GM12875 (cell line): ENCODE measurements at regions not wholly inside any gene's neighbourhood (a gene's known extent, or its start where the extent isn't known, plus 50 kb on each side); places are given as distances from the start of the nearest gene placed in this dataset.

Source experiments
- H3K4me3 ChIP-seq: one replicate; pipeline ENCODE4 v1.5.1; 2011; ENCODE audit warnings: low read depth, low read length, control low read depth
- TF ChIP-seq, protein P1 (sequence below): IDR thresholded peaks from 2 replicates; pipeline ENCODE4 v1.5.1; 2011; ENCODE audit warnings: low read depth, mild to moderate bottlenecking, control low read depth, inconsistent platforms, low read length, moderate library complexity, borderline replicate concordance; ENCODE audit not compliant: insufficient read depth

DNA sequence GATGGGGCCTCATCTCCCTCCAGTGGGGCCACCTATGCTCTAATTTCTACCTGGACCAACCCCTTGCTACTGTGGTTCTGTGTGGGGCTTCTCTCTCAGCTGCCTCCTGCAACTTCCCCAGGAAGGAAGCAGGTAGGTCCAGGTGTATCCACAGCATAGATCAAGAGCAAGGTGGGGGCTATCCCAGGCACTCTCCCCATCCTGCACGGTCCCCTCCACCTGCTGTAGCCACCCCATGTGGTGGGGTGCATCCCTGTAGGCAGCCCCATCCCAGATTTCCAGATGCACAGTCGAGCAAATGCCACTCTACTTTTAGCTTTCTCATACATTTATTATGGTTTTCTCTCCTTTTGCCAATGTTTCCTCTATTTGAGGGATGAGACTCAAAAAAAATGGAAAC is 156.1 kb downstream of the FBXO15 start:
- TF ChIP-seq, protein P1, sequence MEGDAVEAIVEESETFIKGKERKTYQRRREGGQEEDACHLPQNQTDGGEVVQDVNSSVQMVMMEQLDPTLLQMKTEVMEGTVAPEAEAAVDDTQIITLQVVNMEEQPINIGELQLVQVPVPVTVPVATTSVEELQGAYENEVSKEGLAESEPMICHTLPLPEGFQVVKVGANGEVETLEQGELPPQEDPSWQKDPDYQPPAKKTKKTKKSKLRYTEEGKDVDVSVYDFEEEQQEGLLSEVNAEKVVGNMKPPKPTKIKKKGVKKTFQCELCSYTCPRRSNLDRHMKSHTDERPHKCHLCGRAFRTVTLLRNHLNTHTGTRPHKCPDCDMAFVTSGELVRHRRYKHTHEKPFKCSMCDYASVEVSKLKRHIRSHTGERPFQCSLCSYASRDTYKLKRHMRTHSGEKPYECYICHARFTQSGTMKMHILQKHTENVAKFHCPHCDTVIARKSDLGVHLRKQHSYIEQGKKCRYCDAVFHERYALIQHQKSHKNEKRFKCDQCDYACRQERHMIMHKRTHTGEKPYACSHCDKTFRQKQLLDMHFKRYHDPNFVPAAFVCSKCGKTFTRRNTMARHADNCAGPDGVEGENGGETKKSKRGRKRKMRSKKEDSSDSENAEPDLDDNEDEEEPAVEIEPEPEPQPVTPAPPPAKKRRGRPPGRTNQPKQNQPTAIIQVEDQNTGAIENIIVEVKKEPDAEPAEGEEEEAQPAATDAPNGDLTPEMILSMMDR, result no peak
- no peak overlapping the region for H3K4me3 ChIP-seq

DNA sequence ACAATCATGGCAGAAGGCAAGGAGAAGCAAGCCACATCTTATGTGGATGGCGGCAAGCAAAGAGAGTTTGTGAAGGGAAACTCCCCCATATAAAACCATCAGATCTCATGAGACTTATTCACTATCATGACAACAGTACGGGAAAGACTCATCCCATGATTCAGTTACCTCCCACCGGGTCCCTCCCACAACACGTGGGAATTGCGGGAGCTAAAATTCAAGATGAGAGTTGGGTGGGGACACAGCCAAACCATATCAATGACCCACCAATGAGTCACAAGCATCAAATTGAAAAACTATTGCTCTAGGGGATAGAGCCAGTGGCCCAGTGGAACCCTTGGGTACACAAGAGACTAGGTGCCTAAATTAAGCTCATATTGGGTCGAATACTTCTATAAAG is 157.4 kb downstream of the FBXO15 start:
- TF ChIP-seq, protein P1, result no peak
- H3K4me3 ChIP-seq, result no peak overlapping the region

DNA sequence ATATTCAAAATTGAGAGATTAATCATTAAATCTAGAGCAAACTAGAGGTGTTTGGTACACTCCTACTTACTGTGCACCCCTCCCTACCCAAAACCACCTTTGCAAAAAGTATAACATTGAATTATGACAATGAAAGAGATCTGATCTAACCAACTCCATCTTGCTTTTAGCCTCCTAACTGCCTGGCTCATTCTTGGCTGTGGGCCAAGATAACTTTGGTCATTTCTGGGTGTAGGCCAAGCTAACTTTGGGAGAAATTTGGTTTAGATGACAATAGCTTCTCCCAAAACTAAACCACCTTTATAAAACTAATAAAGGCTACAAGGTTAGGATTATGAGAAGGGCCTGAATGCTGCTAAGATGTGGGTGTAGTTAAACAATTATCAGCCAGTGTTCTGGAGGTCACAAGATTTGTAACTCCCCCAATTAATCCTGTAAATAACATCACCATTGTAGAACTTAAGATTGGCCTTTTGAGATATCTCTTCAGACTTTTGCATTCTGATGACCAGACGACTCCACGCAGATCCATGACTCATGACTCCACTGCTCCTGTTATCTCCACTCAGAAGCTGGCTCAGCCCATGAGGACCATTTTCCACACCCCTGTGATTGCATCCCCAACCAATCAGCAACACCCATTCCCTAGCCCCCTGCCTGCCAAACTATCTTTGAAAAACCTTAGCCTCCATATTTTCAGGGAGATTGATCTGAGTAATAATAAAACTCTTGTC is 160.2 kb downstream of the FBXO15 start:
- no peak overlapping the region for H3K4me3 ChIP-seq
- TF ChIP-seq, protein P1, result no peak

DNA sequence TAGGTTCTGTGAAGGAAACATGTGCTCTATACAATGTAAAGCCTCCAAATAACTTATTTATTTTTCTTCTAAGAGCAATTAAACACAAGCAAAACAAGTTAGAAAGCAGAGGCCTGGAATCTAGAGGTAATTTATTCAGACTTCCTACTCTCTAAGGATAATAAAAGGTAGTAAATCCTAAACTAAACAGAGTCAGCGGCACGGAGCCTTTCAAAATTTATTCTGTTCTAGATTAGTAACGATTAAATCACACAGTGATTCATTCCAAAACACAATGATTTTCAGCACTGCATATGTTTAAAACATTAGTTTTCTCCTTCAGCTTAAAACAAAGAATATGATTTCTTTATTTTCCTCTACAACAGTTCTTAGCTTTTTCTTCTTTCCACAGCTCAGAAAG is 160.9 kb downstream of the FBXO15 start:
- H3K4me3 ChIP-seq, result no peak overlapping the region
- TF ChIP-seq, protein P1, result no peak

DNA sequence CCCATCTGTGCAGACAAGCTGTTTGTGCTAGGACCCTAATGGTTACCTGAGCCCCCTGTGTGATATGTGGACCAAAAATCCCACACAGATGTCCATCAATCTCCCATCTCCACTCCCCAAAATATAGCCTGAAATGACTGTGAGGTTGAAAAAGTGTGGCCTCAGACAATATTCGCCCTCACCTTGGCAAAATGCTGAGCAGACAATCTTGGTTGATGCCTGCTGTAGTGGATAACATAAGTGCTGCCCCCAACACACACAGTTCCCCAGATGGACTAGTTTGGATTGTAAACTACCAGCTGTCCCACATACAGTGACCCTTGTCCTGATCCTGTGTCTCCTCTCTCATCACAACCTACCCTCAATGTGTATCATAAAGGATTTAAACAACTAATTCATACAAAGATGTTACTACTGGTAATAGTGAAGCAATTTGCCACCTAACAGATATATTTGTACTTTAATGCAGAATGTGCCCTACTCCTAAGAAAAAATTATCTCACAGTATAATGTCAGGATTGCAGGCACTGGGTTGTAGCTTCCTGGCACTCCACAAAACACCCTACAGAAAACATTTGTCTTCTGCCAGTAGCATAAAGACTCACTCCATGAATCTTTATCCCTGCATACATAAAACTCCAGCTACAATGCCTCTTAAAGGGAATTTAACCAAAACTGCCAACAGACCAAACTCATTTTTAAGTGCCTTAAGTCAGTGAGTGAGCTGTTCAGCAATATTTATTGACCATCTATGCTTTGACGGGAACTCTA is 161.6 kb downstream of the FBXO15 start:
- no peak overlapping the region for H3K4me3 ChIP-seq
- TF ChIP-seq, protein P1, result no peak

DNA sequence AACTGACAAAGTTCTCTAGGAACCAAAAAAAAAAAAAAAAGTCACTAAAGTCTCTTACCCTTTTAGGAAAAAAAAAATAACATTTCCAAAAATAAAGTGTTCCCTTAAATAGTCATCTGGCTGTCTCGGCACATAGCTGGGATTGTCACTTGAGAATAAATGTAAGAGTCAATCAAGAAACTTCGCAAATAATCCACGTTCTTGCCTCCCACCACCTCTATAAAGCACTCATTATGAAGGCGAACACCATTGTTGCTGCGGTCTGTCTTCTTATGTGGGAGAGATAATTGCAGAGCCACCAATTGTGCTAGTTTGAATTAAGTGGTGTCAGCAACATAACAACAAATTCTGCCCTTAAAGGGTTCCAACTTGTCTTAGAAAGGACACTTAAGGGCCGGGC is 163.7 kb downstream of the FBXO15 start:
- TF ChIP-seq, protein P1, result no peak
- H3K4me3 ChIP-seq, result no peak overlapping the region

DNA sequence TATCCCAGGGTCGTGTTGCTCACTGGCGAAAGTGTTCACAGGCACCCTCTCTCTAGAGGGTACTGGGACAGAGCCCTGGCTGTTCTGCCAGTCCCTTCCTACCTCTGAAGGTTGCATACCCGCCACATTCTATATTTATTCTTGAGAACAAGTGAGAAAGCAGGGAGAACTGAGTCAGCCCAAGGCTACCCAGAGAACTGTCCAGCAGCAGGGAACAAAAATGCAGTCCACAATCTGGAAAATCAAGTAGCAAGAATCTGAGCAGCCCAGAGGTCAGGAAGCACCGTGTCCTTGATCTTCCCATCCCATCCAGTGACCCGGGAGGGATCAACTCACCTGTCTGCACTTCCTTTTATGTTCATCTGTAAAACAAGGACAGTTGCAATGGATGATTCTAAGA is 164.1 kb downstream of the FBXO15 start:
- no peak overlapping the region for H3K4me3 ChIP-seq
- TF ChIP-seq, protein P1, result no peak
